Neural progenitor cell (in vitro differentiated cells): ENCODE measurements at regions not wholly inside any gene's neighbourhood (a gene's known extent, or its start where the extent isn't known, plus 50 kb on each side); places are given as distances from the start of the nearest gene placed in this dataset.

ENCODE experiments used
- CTCF ChIP-seq: fragments of 200-600 bp; sonication (generic); IDR thresholded peaks from 2 replicates; pipeline ENCODE4 v1.5.1; 2017; ENCODE audit warnings: antibody characterized with exemption, mild to moderate bottlenecking
- EZH2 ChIP-seq: fragments of 200-600 bp; sonication (generic); IDR thresholded peaks from 2 replicates; pipeline ENCODE4 v1.6.1; 2017; ENCODE audit warnings: antibody characterized with exemption, mild to moderate bottlenecking, moderate library complexity
- EZH2phosphoT487 ChIP-seq: fragments of 200-600 bp; sonication (generic); IDR thresholded peaks from 2 replicates; pipeline ENCODE4 v1.6.1; 2017; ENCODE audit warnings: antibody characterized with exemption

GRCh38 chr3:1953536-1953935 is 145.1 kb upstream of the CNTN4 start:
- TF ChIP-seq CTCF (no peak), EZH2 (no peak), EZH2phosphoT487 (no peak)
